ENCODE measurements at regions not wholly inside any gene's neighbourhood (a gene's known extent, or its start where the extent isn't known, plus 50 kb on each side); places are given as distances from the start of the nearest gene placed in this dataset.
A peak's percentile ranks its signal among the peaks of the same experiment; 100 is the strongest.
"Not testable (repeated sequence)": the region's sequence is repeated elsewhere in the genome, so short reads cannot be mapped to it uniquely, and the experiment has no call there.

- DNase-seq (ENCODE audit: low spot score in 2 of 2) (no peak), ATAC-seq (ENCODE audit: low read depth) (no peak)
- peaks cover 2% of the 10 kb centered on the region for H3K9me3 Mint-ChIP-seq
- peaks cover 20% of the 10 kb centered on the region for H3K27me3 Mint-ChIP-seq
- H3K4me3 Mint-ChIP-seq = no peak overlapping the region
- no peaks in the 10 kb centered on the region for H3K36me3 Mint-ChIP-seq
- no peak overlapping the region for H3K27ac Mint-ChIP-seq
- H3K4me1 Mint-ChIP-seq = peaks cover 4% of the 10 kb centered on the region
Measured at GRCh38 chr1:157249739-157250138, 111.5 kb upstream of the ETV3 start.

GRCh38 chr1:157249326-157249725, 111.1 kb upstream of the ETV3 start:
- Mint-ChIP-seq H3K4me1 (peaks cover 4% of the 10 kb centered on the region), H3K9me3 (peaks cover 2% of the 10 kb centered on the region), H3K4me3 (no peak overlapping the region), H3K36me3 (no peaks in the 10 kb centered on the region), H3K27me3 (peaks cover 20% of the 10 kb centered on the region), H3K27ac (no peak overlapping the region)
- ATAC-seq (ENCODE audit: low read depth) (peak; percentile 61), DNase-seq (ENCODE audit: low spot score in 2 of 2) (no peak)

- not testable (repeated sequence) for H3K27ac Mint-ChIP-seq; ATAC-seq (ENCODE audit: low read depth); H3K36me3 Mint-ChIP-seq; H3K9me3 Mint-ChIP-seq; H3K4me1 Mint-ChIP-seq; DNase-seq (ENCODE audit: low spot score in 2 of 2); H3K4me3 Mint-ChIP-seq
- peaks cover 13% of the 10 kb centered on the region for H3K27me3 Mint-ChIP-seq
Measured at GRCh38 chr1:157247764-157248049, 109.5 kb upstream of the ETV3 start.

- H3K4me3 Mint-ChIP-seq = no peak overlapping the region
- no peak overlapping the region for H3K27ac Mint-ChIP-seq
- peaks cover 13% of the 10 kb centered on the region for H3K27me3 Mint-ChIP-seq
- DNase-seq (ENCODE audit: low spot score in 2 of 2) = no peak
- peaks cover 4% of the 10 kb centered on the region for H3K4me1 Mint-ChIP-seq
- ATAC-seq (ENCODE audit: low read depth) = no peak
- H3K9me3 Mint-ChIP-seq = peaks cover 2% of the 10 kb centered on the region
- no peaks in the 10 kb centered on the region for H3K36me3 Mint-ChIP-seq
Measured at GRCh38 chr1:157247005-157247763, 109.0 kb upstream of the ETV3 start.

GRCh38 chr1:157245823-157246222, 107.6 kb upstream of the ETV3 start:
- Mint-ChIP-seq H3K9me3 (peaks cover 2% of the 10 kb centered on the region), H3K4me1 (peaks cover 4% of the 10 kb centered on the region), H3K27ac (peak overlapping the region; percentile 6), H3K27me3 (peaks cover 9% of the 10 kb centered on the region), H3K36me3 (no peaks in the 10 kb centered on the region), H3K4me3 (no peak overlapping the region)
- DNase-seq (ENCODE audit: low spot score in 2 of 2) (no peak), ATAC-seq (ENCODE audit: low read depth) (no peak)

GRCh38 chr1:157241185-157241538, 103.0 kb upstream of the ETV3 start:
- Mint-ChIP-seq H3K27ac (no peak overlapping the region), H3K4me1 (no peaks in the 10 kb centered on the region), H3K27me3 (peaks cover 2% of the 10 kb centered on the region), H3K4me3 (no peak overlapping the region), H3K36me3 (no peaks in the 10 kb centered on the region), H3K9me3 (no peaks in the 10 kb centered on the region)
- no peak for DNase-seq (ENCODE audit: low spot score in 2 of 2)
- no peak for ATAC-seq (ENCODE audit: low read depth)

- no peak for DNase-seq (ENCODE audit: low spot score in 2 of 2)
- ATAC-seq (ENCODE audit: low read depth) = no peak
- H3K36me3 Mint-ChIP-seq = no peaks in the 10 kb centered on the region
- peaks cover 1% of the 10 kb centered on the region for H3K27me3 Mint-ChIP-seq
- no peak overlapping the region for H3K27ac Mint-ChIP-seq
- H3K4me3 Mint-ChIP-seq = no peak overlapping the region
- H3K4me1 Mint-ChIP-seq = no peaks in the 10 kb centered on the region
- no peaks in the 10 kb centered on the region for H3K9me3 Mint-ChIP-seq
Measured at GRCh38 chr1:157240495-157241184, 102.4 kb upstream of the ETV3 start.

- H3K27ac Mint-ChIP-seq = no peak overlapping the region
- no peak overlapping the region for H3K4me3 Mint-ChIP-seq
- DNase-seq (ENCODE audit: low spot score in 2 of 2) (no peak), ATAC-seq (ENCODE audit: low read depth) (no peak)
- no peaks in the 10 kb centered on the region for H3K4me1 Mint-ChIP-seq
- peaks cover 1% of the 10 kb centered on the region for H3K27me3 Mint-ChIP-seq
- no peaks in the 10 kb centered on the region for H3K9me3 Mint-ChIP-seq
- no peaks in the 10 kb centered on the region for H3K36me3 Mint-ChIP-seq
Measured at GRCh38 chr1:157239936-157240335, 101.7 kb upstream of the ETV3 start.

GRCh38 chr1:157238585-157238984, 100.4 kb upstream of the ETV3 start:
- ATAC-seq (ENCODE audit: low read depth) (no peak), DNase-seq (ENCODE audit: low spot score in 2 of 2) (no peak)
- Mint-ChIP-seq H3K9me3 (no peaks in the 10 kb centered on the region), H3K4me1 (no peaks in the 10 kb centered on the region), H3K4me3 (no peak overlapping the region), H3K27me3 (peaks cover 1% of the 10 kb centered on the region), H3K27ac (no peak overlapping the region), H3K36me3 (no peaks in the 10 kb centered on the region)

GRCh38 chr1:157237981-157238380, 99.8 kb upstream of the ETV3 start:
- ATAC-seq (ENCODE audit: low read depth) (no peak), DNase-seq (ENCODE audit: low spot score in 2 of 2) (no peak)
- Mint-ChIP-seq H3K27ac (no peak overlapping the region), H3K4me3 (no peak overlapping the region), H3K36me3 (no peaks in the 10 kb centered on the region), H3K27me3 (peaks cover 1% of the 10 kb centered on the region), H3K4me1 (no peaks in the 10 kb centered on the region), H3K9me3 (no peaks in the 10 kb centered on the region)

- H3K4me1 Mint-ChIP-seq = no peaks in the 10 kb centered on the region
- peaks cover 1% of the 10 kb centered on the region for H3K27me3 Mint-ChIP-seq
- ATAC-seq (ENCODE audit: low read depth) (no peak), DNase-seq (ENCODE audit: low spot score in 2 of 2) (no peak)
- no peaks in the 10 kb centered on the region for H3K9me3 Mint-ChIP-seq
- no peaks in the 10 kb centered on the region for H3K36me3 Mint-ChIP-seq
- no peak overlapping the region for H3K4me3 Mint-ChIP-seq
- no peak overlapping the region for H3K27ac Mint-ChIP-seq
Measured at GRCh38 chr1:157237522-157237921, 99.3 kb upstream of the ETV3 start.

- H3K9me3 Mint-ChIP-seq = no peaks in the 10 kb centered on the region
Measured at GRCh38 chr1:157236072-157236471, 97.9 kb upstream of the ETV3 start.

GRCh38 chr1:157235307-157235706, 97.1 kb upstream of the ETV3 start:
- H3K4me1 Mint-ChIP-seq = no peaks in the 10 kb centered on the region
- H3K4me3 Mint-ChIP-seq = no peak overlapping the region
- DNase-seq (ENCODE audit: low spot score in 2 of 2) (no peak), ATAC-seq (ENCODE audit: low read depth) (no peak)
- H3K27me3 Mint-ChIP-seq = peaks cover 2% of the 10 kb centered on the region
- H3K27ac Mint-ChIP-seq = no peak overlapping the region
- no peaks in the 10 kb centered on the region for H3K36me3 Mint-ChIP-seq
- H3K9me3 Mint-ChIP-seq = no peaks in the 10 kb centered on the region

More at GRCh38 chr1:157236072-157236471, 97.9 kb upstream of the ETV3 start:
- no peaks in the 10 kb centered on the region for H3K36me3 Mint-ChIP-seq
- no peak for DNase-seq (ENCODE audit: low spot score in 2 of 2)
- no peaks in the 10 kb centered on the region for H3K4me1 Mint-ChIP-seq
- H3K4me3 Mint-ChIP-seq = no peak overlapping the region
- ATAC-seq (ENCODE audit: low read depth) = no peak
- H3K27me3 Mint-ChIP-seq = peaks cover 1% of the 10 kb centered on the region
- no peak overlapping the region for H3K27ac Mint-ChIP-seq

GRCh38 chr1:157234705-157235273, 96.6 kb upstream of the ETV3 start:
- Mint-ChIP-seq H3K27me3 (peaks cover 6% of the 10 kb centered on the region), H3K27ac (no peak overlapping the region), H3K36me3 (no peaks in the 10 kb centered on the region), H3K4me1 (no peaks in the 10 kb centered on the region), H3K4me3 (no peak overlapping the region), H3K9me3 (no peaks in the 10 kb centered on the region)
- DNase-seq (ENCODE audit: low spot score in 2 of 2) (no peak), ATAC-seq (ENCODE audit: low read depth) (no peak)

- Mint-ChIP-seq H3K9me3 (no peaks in the 10 kb centered on the region), H3K36me3 (no peaks in the 10 kb centered on the region), H3K27ac (no peak overlapping the region), H3K4me3 (no peak overlapping the region), H3K4me1 (no peaks in the 10 kb centered on the region), H3K27me3 (peaks cover 10% of the 10 kb centered on the region)
- ATAC-seq (ENCODE audit: low read depth) (no peak), DNase-seq (ENCODE audit: low spot score in 2 of 2) (no peak)
Measured at GRCh38 chr1:157233131-157233530, 94.9 kb upstream of the ETV3 start.
